GM20000 (cell line): ENCODE measurements at regions not wholly inside any gene's neighbourhood (a gene's known extent, or its start where the extent isn't known, plus 50 kb on each side); places are given as distances from the start of the nearest gene placed in this dataset.

Source experiments
- DNase-seq: peaks from one replicate; pipeline ENCODE4 v3.0.0; 2012; ENCODE audit warnings: low spot score
- TF ChIP-seq, protein P1 (sequence below): IDR thresholded peaks from 2 replicates; pipeline ENCODE4 v1.5.1; 2012; ENCODE audit warnings: mild to moderate bottlenecking, control low read depth; ENCODE audit errors: extremely low read depth, missing control alignments

GRCh38 chr18:66728951-66729350 is 125.1 kb upstream of the CDH19 start:
- DNase-seq = no peak
- TF ChIP-seq, protein P1, sequence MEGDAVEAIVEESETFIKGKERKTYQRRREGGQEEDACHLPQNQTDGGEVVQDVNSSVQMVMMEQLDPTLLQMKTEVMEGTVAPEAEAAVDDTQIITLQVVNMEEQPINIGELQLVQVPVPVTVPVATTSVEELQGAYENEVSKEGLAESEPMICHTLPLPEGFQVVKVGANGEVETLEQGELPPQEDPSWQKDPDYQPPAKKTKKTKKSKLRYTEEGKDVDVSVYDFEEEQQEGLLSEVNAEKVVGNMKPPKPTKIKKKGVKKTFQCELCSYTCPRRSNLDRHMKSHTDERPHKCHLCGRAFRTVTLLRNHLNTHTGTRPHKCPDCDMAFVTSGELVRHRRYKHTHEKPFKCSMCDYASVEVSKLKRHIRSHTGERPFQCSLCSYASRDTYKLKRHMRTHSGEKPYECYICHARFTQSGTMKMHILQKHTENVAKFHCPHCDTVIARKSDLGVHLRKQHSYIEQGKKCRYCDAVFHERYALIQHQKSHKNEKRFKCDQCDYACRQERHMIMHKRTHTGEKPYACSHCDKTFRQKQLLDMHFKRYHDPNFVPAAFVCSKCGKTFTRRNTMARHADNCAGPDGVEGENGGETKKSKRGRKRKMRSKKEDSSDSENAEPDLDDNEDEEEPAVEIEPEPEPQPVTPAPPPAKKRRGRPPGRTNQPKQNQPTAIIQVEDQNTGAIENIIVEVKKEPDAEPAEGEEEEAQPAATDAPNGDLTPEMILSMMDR = no peak

DNA sequence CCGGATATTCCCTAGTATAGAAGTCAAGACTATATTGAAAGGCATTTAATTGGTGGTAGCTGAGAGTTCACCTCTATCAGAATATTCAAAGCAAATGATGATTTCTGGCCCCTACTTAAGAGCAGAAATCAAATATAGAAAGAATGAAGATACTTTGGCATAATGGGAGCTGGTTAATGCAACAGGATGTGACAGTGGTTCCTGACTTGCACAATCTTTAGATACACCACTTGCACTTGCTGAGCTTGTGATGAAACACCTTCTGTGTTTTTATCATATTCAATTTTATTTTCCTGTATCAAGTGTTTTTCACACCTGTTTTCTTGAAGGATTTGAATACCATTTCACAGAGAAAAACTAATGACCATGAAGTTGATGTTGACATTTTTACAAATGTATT is 124.1 kb upstream of the CDH19 start:
- DNase-seq = no peak
- TF ChIP-seq, protein P1 = no peak

- TF ChIP-seq, protein P1 = no peak
- no peak for DNase-seq
Observed at GRCh38 chr18:66724664-66725356, 120.9 kb upstream of the CDH19 start.

- DNase-seq = no peak
Observed at GRCh38 chr18:66722671-66723070, 118.8 kb upstream of the CDH19 start.

GRCh38 chr18:66708646-66709045 is 104.8 kb upstream of the CDH19 start:
- DNase-seq = no peak
- TF ChIP-seq, protein P1 = no peak

More at GRCh38 chr18:66722671-66723070, 118.8 kb upstream of the CDH19 start:
- TF ChIP-seq, protein P1 = no peak

GRCh38 chr18:66707473-66707872 is 103.6 kb upstream of the CDH19 start:
- TF ChIP-seq, protein P1 = no peak
- no peak for DNase-seq

- no peak for DNase-seq
- TF ChIP-seq, protein P1 = no peak
Observed at GRCh38 chr18:66695281-66695680, 91.4 kb upstream of the CDH19 start.
